ENCODE measurements at regions not wholly inside any gene's neighbourhood (a gene's known extent, or its start where the extent isn't known, plus 50 kb on each side); places are given as distances from the start of the nearest gene placed in this dataset.

- no peak overlapping the region for H3K27ac ChIP-seq (ENCODE audit: low read depth, low read length)
- CTCF ChIA-PET (ENCODE audit: partially characterized antibody), result no interaction called here
- no peak overlapping the region for H3K4ac ChIP-seq (replicated peaks; ENCODE audit: insufficient read length, low read depth, low read length)
These were observed 113.0 kb downstream of the QPCT start for GRCh38 chr2:37457401-37457901.

More at GRCh38 chr2:37457401-37457901, 113.0 kb downstream of the QPCT start:
- no peaks in the 10 kb centered on the region for H3K79me1 ChIP-seq (ENCODE audit: low read depth, low read length)
- H3K18ac ChIP-seq (ENCODE audit: extremely low read depth, low read length), result no peak overlapping the region
- DNase-seq (ENCODE audit: low read depth in 1 of 2, low spot score in 2 of 2) (no peak), FAIRE-seq (no peak)
- H3K4me1 ChIP-seq (replicated peaks in 1 of 4; ENCODE audit: control insufficient read depth in 3 of 4, insufficient read depth in 4 of 4, low read length in 3 of 4), result no peaks in the 10 kb centered on the region
- H3K23ac ChIP-seq (ENCODE audit: insufficient read length), result no peak overlapping the region
- no peaks in the 10 kb centered on the region for H3K79me2 ChIP-seq (ENCODE audit: control insufficient read depth in 1 of 2, insufficient read depth in 2 of 2, low read length in 2 of 2)
- no peak overlapping the region for H2BK20ac ChIP-seq (ENCODE audit: low read length)
- H2BK5ac ChIP-seq (ENCODE audit: low read depth, low read length), result no peak overlapping the region
- H2BK120ac ChIP-seq (replicated peaks; ENCODE audit: low read depth, low read length), result no peak overlapping the region
- no peaks in the 10 kb centered on the region for H3K9me3 ChIP-seq (ENCODE audit: insufficient read depth in 2 of 2, low read depth in 1 of 2, low read length in 1 of 2)
- H3K4me3 ChIP-seq (ENCODE audit: extremely low read depth in 1 of 4, insufficient read depth in 2 of 4, low read depth in 3 of 4, low read length in 4 of 4), result no peak overlapping the region
- no peak overlapping the region for H4K91ac ChIP-seq (replicated peaks; ENCODE audit: insufficient read length, low read length)
- no peak overlapping the region for H3K14ac ChIP-seq (ENCODE audit: insufficient read length)
- H2BK12ac ChIP-seq (ENCODE audit: low read depth, low read length), result no peak overlapping the region
- no peak overlapping the region for H4K5ac ChIP-seq (ENCODE audit: insufficient read length, low read depth, low read length)
- no peak overlapping the region for H2AK5ac ChIP-seq (ENCODE audit: low read depth, low read length)
- H3K9ac ChIP-seq (replicated peaks in 1 of 4; ENCODE audit: extremely low read depth in 1 of 4, low read depth in 3 of 4, low read length in 3 of 4), result no peak overlapping the region
- WGBS, 2 experiments (ENCODE audit: extremely low coverage in 1 of 2, insufficient coverage in 1 of 2, insufficient read length in 1 of 2, insufficient replicate concordance in 2 of 2, low coverage in 1 of 2, low lambda C conversion rate in 2 of 2, missing lambda C conversion rate in 1 of 2), result 90% methylated on average over 9 of the region's 9 CpGs; no CpG with 5 or more reads in 1 of the 2 experiments
- H4K8ac ChIP-seq (ENCODE audit: extremely low read depth, insufficient read depth, low read length), result no peak overlapping the region
- no peak overlapping the region for H2BK15ac ChIP-seq (ENCODE audit: low read length)
- H3K23me2 ChIP-seq (ENCODE audit: low read depth, low read length), result no peaks in the 10 kb centered on the region
- no peak overlapping the region for H3K4me2 ChIP-seq (ENCODE audit: insufficient read depth in 1 of 2, low read depth in 2 of 2, low read length in 2 of 2)
- no peaks in the 10 kb centered on the region for H3K36me3 ChIP-seq (ENCODE audit: control insufficient read depth in 2 of 4, insufficient read depth in 4 of 4, low read length in 3 of 4)
- H2AFZ ChIP-seq (ENCODE audit: low read length), result no peak overlapping the region
- POLR2A ChIA-PET (ENCODE audit: partially characterized antibody), result no interaction called here
- TF ChIP-seq SIX5 (IDR thresholded peaks at IDR 0.05; ENCODE audit: low read depth, low read length) (no peak), HDAC2 (IDR thresholded peaks at IDR 0.05; ENCODE audit: borderline replicate concordance in 1 of 2, low read depth in 2 of 2, low read length in 2 of 2) (no peak), EP300 (IDR thresholded peaks at IDR 0.05; ENCODE audit: borderline replicate concordance in 1 of 2, low read depth in 2 of 2, low read length in 2 of 2) (no peak), CBX5 (IDR thresholded peaks at IDR 0.05; ENCODE audit: low read depth, low read length) (no peak), KDM4A (IDR thresholded peaks at IDR 0.05; ENCODE audit: low read depth, low read length, severe bottlenecking) (no peak), HDAC6 (IDR thresholded peaks at IDR 0.05; ENCODE audit: low read depth, low read length) (no peak), POLR2AphosphoS5 (IDR thresholded peaks at IDR 0.05; ENCODE audit: low read depth, low read length) (no peak), POLR2A (IDR thresholded peaks at IDR 0.05; ENCODE audit: control extremely low read depth in 1 of 2, low read depth in 2 of 2, low read length in 2 of 2) (no peak), GABPA (IDR thresholded peaks at IDR 0.05; ENCODE audit: borderline replicate concordance, insufficient read depth, low read length) (no peak)
- TF ChIP-seq, protein P1, sequence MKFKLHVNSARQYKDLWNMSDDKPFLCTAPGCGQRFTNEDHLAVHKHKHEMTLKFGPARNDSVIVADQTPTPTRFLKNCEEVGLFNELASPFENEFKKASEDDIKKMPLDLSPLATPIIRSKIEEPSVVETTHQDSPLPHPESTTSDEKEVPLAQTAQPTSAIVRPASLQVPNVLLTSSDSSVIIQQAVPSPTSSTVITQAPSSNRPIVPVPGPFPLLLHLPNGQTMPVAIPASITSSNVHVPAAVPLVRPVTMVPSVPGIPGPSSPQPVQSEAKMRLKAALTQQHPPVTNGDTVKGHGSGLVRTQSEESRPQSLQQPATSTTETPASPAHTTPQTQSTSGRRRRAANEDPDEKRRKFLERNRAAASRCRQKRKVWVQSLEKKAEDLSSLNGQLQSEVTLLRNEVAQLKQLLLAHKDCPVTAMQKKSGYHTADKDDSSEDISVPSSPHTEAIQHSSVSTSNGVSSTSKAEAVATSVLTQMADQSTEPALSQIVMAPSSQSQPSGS (IDR thresholded peaks at IDR 0.05; ENCODE audit: low read length), result no peak
- no peaks in the 10 kb centered on the region for H3K27me3 ChIP-seq (replicated peaks in 1 of 4; ENCODE audit: control insufficient read depth in 3 of 4, extremely low read depth in 1 of 4, insufficient read depth in 3 of 4, low read length in 3 of 4)
- H4K20me1 ChIP-seq (replicated peaks in 1 of 2; ENCODE audit: control insufficient read depth in 1 of 2, insufficient read depth in 2 of 2, low read length in 2 of 2), result no peaks in the 10 kb centered on the region
- H3K56ac ChIP-seq (replicated peaks; ENCODE audit: insufficient read length, low read depth, low read length), result no peak overlapping the region

Measured in H1 (cell line).